NCI-H2081 (cell line): ENCODE measurements at regions not wholly inside any gene's neighbourhood (a gene's known extent, or its start where the extent isn't known, plus 50 kb on each side); places are given as distances from the start of the nearest gene placed in this dataset.
A peak's percentile ranks its signal among the peaks of the same experiment; 100 is the strongest.

Experiments used
- DNase-seq, 2 experiments: peaks; one replicate each; lab custom pipeline; 2025; lab: John Stamatoyannopoulos, UW

DNA sequence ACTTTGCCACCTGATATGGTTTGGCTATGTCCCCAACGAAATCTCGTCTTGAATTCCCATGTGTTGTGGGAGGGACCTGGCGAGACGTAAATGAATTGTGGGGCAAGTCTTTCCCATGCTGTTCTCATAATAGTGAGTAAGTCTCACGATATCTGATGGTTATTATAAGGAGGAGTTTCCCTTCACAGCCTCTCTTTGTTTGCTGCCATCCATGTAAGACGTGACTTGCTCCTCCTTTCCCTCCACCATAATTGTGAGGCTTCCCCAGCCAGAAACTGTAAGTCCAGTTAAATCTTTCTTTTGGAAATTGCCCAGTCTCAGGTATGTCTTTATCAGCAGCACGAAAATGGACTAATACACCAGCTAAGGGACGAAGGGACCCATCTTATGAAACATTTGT is 1303.3 kb downstream of the SUCLG1 start:
- no peak for DNase-seq

DNA sequence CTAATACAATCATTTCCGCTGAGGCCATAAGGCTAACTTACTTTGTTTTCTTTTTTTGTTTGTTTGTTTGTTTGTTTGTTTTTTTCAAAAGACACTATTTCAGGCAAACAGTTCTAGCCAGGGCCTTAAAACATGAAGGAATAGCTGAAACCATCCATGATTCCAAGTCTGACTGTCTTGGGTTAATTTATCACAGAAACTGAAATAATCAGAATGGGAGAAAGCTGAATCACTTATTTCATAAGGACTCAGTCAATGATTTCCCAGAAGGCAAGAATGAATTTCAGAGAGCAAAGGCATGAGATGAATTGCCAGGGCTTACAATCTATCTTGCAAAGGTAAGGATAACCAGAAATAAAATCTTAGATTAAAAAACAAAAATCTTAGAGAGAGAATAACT is 1315.1 kb downstream of the SUCLG1 start:
- no peak for DNase-seq

DNA sequence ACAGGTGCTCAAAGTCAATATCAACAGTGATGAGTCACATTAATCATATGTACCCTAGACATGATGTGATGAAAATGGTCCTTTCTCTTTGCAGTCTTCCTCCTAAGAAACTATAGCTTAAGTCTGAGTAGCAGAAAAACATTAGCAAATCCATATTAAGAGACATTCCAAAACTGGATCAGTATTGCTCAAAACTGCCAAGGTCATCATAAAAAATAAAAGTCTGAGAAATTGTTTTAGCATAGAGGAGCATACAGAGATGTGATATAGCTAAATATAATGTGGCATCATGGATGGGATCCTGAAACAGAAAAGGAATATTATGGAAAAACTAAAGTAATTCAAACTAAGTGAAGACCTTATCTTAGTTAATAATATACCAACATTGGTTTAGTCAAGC is 1316.1 kb downstream of the SUCLG1 start:
- DNase-seq: no peak

DNA sequence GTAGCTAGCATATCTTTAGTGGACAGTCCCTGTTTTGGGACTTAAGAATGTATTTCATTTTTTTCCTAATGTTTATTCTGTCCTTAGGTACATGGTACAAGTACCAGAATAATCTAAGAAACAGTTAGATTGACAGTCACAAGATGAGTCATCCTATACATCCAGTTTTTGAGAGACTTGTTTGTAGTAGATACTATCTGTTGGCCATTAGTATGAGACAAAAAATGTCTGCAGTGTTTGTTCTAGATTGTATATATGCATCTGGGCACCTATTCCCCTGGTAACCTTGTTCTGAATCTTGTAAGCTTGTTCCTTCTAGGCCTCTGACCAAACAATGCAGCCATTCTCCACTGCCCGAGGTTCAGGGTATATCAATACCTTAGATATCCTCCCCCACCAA is 1343.5 kb downstream of the SUCLG1 start:
- no peak for DNase-seq

DNA sequence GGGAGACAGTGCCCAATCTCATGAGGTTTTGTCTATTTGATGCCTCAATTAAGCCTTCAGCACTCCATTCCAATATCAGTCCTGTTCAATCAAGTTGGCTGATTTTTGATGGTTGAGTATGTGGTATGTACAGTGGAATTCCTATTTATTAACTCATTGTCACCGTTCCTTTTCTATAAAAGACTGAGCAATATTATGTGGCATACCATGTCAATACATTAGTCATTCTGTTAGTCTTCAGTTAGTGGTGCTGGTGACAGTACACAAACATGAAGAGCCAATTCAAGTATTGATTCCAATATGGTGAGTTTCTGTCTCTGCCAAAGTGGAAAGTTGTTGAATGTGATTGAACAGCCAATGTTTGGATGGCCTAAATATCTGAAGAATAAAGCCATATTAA is 1343.9 kb downstream of the SUCLG1 start:
- DNase-seq: no peak

DNA sequence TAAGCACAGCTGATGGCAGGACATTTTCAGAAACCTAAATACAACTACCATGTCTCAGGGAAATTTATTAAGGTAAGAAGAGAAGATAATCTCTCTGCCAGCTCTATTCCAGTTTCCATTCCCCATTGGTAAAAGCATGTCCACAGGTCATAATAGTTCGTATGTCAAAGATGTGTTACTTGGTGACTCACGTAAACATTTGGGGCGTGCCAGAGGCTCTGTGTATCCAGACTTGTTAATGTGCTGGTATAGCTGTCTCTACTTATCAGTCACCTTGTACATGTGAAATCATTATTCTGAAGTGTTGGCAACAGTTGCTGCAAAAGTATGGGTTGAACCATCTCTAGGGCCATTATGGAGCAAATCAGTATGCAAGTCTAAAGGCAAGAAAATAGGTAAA is 1345.1 kb downstream of the SUCLG1 start:
- DNase-seq: no peak

DNA sequence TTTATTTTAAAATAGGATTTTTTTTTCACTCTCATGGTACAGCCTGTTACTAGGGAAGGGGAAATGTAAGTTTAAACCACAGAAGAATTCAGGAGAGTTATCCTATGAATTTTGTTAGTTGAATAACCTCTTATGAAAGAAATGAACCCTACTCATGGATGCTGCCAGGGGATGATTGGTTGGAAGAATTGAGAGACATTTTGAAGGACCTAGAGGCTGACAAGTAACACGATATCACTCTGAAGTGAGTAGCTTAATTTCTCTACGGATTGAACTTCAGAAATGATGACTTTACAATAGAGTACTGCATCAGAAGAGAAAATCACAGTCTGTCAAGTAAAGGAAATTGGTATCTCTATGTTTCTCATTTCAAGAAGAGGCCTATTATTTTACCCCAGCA is 1346.2 kb downstream of the SUCLG1 start:
- DNase-seq: no peak

DNA sequence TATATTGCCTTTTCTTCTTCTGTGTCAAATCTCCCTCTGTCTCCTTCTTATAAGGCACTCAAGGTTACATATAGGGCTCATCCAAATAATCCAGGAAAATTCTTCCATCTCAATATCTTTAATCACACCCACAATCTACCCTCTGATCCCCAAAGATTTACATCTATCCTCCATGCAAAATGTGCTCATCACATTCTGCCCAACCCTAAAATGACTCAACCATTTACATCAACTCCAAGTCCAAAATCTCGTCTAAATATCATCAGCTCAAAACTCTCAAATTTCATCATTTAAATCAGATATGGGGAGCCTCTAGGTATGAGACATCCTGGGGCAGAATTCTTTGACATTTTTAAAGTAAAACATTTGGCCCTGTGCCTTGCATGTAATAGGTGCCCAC is 1349.8 kb downstream of the SUCLG1 start:
- DNase-seq: no peak

DNA sequence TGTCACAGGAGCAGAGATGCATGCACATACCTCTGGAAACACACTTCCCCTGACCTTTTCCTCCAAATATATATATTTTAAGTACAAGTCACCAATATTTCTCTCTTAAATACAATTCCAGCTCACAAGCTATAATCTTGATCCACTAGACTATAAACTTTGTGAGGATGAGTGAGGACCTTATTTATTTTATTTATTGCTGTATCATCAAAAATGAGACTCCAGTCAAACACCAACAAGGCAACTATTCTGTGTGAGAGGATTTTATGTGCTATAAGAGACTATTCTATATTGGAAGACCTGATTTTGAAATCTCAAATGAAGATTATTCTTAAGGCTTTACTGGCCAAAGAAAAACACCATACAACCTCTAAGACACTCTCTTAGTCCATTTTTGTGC is 1352.2 kb downstream of the SUCLG1 start:
- DNase-seq: no peak

DNA sequence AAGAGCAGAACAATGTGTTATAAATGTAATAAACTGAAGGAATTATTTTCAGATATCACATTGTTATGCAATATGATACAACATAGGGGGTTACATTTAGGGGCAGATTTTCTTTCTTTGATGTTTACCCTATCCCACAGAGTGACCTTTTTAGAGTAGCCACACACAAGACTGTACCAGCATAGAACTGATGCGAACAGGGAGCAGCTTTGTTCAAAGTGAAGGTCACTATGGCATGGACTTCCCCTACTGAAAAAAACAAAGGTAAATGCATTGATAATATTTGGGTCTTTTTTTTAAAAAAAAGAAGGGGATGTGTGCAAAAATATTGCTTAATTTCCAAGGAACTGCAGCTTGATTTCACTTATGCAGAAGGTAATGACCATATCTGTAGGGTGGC is 1354.9 kb downstream of the SUCLG1 start:
- DNase-seq: no peak

DNA sequence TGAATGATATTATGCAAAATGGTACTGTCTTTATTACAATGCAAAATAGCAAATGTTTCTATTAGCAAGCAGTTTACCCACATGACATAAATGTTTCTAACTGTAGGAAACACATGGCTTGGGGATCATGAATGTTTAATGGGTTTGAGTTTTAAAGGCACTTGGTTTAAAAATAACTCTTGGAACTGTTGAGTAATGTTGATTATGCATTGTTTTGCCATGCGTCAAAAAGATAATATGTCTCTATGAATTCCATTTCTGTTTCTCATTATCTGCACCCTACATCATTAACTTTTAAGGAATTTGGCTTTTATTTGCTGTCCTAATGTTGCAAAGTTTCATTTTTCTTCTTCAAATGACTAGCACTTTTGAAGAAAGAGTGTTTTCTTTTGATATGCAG is 1355.5 kb downstream of the SUCLG1 start:
- DNase-seq: no peak

DNA sequence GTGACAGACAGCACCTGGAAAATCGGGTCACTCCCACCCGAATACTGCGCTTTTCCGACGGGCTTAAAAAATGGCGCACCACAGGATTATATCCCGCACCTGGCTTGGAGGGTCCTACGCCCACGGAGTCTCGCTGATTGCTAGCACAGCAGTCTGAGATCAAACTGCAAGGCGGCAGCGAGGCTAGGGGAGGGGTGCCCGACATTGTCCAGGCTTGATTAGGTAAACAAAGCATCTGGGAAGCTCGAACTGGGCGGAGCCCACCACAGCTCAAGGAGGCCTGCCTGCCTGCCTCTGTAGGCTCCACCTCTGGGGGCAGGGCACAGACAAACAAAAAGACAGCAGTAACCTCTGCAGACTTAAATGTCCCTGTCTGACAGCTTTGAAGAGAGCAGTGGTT is 1370.0 kb downstream of the SUCLG1 start:
- DNase-seq: peak; percentile 0 to 1

DNA sequence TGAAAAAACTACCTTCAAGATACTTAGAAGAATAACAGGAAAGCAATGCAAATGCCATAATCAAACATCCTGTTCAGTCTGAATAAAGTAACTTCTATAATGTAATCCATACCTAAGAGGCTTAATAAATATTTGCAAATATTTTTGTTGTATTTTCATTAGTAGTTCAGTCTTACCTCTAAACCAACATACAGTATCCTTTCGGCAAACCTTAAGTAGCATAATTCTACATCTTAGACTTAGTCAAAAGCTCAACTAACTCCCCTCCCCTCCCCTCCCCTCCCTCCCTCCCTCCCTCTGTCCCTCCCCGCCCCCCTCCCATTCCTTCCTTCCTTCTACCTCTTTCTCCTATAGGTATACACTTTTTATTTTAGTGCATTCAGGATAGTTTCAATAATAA is 1373.2 kb downstream of the SUCLG1 start:
- DNase-seq: no peak

DNA sequence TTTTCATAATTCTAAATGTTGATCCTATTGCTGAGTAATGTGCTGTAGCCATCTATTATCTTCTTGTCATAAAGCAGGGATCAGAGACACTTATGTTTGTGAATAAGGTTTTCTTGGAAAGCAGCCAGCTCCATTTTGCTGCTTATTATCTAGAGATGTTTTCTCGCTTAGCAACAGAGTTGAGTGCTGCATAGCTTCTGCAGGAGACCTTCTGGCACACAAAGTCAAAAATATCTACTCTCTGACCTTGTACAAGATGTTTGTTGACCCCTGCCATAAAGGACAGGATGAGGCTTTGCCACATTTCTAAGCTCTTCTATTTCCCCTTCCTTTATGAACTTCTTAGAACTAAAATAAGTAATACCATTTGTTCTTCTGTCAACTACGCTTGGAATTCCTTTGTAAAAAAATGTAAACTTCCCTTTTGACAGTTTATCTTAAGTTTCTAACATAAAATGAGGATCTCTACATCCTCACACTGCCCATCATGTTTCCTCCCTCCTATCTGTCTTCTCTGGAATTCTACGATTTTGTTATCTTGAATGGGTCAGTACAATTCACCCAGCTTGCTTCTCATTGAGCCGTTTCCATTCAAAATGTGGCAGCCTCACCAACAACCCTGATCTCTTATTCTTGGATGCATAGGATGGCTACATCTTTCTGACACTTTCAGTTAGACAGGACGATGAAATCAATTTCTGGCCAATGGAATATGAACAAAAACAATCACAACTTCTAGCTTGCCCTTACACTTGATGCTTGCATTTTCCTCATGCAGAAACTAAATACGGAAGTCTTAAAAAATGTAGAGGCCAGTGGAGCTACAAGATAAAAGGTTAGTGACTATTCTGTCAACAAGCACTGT is 1377.0 kb downstream of the SUCLG1 start:
- DNase-seq: peak; percentile 82 to 92

DNA sequence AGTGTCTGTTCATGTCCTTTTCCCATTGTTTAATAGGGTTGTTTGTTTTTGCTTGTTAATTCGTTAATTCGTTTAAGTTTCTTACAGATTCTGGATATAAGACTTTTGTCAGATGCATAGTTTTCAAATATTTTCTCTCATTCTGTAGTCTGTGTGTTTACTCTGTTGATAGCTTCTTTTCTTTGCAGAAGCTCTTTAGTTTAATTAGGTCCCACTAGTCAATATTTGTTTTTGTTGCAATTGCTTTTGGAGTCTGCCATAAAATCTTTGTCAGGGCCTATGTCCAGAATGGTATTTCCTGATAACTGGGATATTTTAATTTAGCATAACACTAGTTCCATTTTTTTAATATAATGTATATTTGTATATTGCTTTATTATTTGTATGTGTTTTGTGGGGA is 1380.1 kb downstream of the SUCLG1 start:
- peak in 1 of 2 experiments; percentile 1 for DNase-seq

DNA sequence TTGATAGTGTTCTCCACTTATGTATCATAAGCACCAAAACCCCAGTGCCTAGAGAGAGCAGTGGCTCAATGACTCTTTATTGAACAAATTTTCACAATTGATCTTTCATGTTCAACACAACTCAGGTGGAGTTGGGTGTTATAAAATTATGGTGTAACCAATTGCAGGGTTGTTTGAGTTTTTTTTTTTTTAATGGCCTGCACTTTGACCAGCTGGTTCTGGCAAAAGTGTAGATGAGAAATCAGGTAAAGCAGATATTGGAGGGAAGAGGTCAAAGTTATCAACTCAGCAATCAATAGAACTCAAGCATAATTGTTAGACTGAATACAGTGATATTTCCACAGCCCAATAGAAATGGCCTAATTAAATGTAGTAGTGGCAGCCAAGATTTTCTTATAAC is 1386.3 kb downstream of the SUCLG1 start:
- DNase-seq: no peak

DNA sequence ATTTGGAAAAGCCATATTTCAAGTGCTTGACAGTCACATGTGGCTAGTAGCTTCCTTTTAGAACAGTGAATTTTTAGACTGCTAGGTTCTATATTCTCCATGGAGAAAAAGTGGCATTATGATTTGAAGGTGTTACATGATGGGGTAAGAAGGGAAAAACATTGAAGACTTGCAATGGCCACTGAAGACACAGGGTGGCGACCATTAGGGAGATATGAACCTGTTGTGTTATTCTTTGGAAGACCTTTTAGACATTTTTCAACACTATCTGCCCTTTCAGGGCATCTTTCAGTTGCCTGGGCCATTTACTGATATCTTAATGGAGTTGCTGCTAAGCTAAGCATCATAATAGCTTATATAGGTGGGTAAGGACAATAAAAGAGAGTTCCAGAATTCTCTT is 1387.2 kb downstream of the SUCLG1 start:
- no peak for DNase-seq

DNA sequence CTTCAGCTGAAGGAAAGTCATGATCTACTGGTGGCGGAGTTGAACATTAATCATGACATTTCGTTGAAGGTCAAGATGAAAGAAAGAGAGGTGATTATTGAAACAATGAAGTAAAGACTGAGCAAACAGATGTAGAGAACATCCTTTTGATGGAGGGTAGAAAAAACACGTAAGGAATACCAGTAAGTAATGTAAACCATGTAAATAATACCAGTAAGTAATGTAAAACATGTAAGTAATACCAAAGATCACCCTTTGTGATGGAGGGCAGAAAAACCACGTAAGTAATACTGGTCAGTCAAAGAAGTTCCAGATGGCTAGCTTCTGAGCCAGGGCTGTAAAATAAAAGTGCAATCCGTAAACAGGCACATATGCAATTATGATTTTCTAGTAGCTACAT is 1387.7 kb downstream of the SUCLG1 start:
- DNase-seq: no peak

DNA sequence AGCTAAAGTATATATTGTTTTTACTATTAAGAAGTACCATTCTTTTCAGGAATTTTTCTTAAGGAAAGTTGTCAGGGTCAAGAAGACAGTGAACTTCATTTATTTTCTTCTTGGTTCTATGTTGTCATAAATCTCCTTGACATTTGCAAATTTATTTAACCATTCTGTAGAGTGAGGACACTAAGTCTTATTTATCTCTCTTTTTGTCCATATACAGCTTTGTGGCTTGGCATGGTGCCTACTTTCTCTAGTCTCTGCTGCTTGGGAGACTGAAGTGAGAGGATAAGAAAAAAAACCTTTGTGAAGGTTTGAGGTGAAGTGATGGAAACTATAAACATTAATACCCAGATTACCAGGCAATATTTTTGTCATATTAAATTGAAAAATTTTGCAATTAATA is 1389.4 kb downstream of the SUCLG1 start:
- DNase-seq: no peak

DNA sequence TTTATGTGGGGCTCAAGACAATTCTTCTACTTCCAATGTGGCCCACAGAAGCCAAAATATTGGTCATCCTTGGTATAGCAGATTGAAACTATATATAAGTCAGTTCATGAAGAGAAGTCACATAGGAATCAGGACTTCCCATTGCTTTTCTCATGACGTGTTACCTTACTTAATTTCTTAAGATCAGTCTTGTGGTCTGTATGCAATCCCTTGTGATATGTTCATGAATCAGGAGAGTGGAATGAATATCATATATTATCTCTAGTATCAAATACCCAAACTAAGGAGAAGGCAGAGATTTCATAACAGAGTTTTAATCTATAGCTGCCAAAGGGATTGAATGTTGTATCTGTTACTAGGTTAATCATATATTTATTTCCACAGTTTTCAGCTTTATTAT is 1390.4 kb downstream of the SUCLG1 start:
- no peak for DNase-seq

DNA sequence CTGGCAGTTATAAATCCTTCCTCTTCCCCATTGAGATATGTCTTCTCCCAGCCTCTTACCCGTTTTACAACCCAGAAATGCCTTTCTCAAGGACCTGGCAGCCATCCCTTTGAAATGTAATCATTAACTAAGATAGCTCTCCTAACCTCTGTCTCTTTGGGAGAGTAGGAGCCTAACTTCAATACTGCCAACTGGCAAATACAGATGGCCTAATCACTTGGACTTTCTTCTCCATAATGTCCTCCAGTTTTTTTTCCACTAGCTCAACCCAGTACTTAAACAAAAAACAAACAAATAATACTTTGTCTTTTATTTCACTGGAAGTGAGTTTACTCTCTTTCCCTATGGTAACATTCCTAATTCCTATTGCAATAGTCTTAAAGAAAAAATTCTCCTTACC is 1391.1 kb downstream of the SUCLG1 start:
- no peak for DNase-seq

DNA sequence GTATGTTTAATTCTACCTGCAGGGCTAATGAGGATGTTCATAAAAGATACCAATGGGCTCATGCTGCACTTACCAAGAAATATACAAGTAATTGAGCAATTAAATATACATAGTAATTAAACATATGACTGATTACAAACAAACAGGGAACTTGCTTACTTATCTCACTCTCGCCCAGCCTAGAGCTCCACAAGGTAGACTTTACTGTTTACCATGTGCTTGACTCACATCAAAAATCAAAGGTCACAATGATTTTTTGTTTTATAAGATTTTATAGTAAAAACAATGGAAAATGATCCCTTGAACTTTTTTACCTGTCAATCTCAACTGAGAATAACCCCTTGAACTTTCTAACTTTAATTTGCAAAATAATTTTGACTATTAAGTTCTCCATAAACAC is 1395.1 kb downstream of the SUCLG1 start:
- DNase-seq: no peak

DNA sequence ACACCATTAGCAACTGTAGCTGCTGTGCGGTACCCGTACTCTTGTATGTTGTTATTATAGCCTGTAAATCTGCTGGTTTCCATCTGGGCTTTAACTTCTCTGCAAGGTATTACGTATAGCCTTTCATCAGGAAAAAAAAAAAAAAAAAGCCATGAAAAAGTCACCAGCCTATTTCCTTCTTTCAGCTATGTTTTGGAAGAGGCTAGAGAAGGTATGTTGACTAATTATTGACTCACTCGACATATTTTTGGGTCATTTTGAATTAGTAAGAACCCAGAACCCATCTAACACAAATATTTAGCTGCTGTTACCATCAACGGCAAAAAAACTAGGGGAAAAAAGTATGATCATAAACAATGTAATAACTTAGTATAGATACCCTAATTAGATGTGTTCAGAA is 1395.6 kb downstream of the SUCLG1 start:
- no peak for DNase-seq

DNA sequence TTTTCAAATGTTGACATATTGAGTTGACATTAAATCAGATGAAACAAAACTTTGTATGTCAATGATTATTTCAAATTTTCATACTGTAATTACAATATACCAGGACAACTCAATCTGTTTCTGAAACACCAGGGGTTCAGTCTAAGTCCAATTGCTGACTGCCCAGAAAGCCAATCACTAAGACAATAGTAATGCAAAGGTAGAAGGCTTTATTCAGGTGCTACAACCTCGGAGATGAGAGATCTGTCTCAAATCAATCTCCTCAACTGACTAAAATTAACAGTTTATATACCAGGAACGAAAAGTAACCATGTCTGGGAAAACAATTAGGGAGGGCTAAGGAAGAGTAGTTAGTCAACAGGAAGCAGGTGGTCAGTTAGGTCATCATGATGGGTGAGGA is 1400.4 kb downstream of the SUCLG1 start:
- DNase-seq: no peak
